ENCODE measurements at regions not wholly inside any gene's neighbourhood (a gene's known extent, or its start where the extent isn't known, plus 50 kb on each side); places are given as distances from the start of the nearest gene placed in this dataset.
"Not testable (repeated sequence)": the region's sequence is repeated elsewhere in the genome, so short reads cannot be mapped to it uniquely, and the experiment has no call there.

DNA sequence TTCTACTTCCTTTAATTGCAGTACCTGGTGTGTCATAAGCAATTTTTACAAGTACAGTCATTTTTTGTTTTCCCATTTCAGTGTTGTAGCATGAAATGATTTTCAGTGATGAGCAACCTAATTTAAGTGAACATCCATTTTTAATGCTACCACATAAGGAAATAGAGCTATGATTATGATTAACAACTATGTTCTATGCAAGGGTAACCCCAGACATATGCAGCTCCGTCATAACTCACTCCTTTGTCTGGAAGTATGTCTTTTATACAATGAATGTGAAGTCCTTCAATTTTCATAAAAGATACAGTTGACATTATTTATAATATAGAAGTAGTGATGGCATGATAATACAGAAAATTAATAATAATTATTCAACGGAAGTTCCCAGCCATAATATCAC is 783.3 kb upstream of the CDH18 start:
- DNase-seq = not testable (repeated sequence)

DNA sequence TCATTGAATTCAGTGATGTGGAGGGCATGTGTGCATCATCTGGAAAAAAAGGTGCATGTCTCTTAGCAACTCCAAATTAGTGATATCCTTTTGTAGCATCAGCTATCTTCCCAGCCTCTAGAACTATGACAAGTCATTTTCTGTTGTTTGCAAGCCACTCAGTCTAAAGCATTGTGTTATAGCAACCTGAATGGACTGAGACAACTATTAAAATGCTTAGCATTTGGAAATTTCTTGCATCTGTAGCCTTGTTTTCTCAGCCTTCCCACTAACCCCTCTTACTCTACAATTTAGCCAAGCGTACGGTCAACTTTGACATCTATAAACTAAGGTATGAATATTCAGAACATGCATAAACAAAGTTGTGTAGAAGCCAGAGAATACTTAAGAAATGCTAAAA is 777.1 kb upstream of the CDH18 start:
- DNase-seq = not testable (repeated sequence)

DNA sequence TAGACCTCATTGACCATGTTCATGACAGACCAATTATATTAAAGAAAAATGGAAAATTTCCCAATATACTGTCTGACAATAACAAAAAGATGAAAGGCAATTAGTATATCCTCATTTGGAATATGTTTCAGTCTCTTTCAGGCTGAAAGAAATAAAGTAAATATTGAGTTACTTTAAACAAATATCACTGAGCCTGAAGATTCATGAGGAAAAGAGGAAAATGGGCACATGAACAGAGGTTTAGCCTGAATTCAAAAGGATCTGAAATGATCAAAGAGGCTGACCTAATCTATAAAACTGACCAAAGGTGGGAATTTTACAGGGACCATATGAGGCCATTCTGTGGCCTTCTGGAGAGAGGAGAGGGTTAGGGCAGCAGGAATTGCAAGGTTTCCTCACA is 771.5 kb upstream of the CDH18 start:
- not testable (repeated sequence) for DNase-seq

DNA sequence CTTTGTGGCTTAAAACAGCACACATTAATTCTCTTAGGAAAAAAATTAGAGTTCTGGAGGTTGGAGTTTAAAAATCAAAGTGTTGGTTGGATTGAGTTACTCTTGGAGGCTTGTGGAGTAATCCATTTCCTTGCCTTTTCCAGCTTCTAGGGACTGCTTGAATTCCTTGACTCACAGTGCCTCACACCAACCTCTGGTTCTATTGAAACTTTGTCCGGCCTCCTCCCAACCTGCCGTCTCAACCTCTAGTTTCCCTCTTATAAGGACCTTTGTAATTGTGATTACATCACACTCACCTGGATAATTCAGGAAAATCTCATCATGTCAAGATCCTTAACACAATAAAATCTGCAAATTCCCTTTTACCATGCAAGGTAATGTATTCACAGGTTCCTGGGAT is 764.2 kb upstream of the CDH18 start:
- not testable (repeated sequence) for DNase-seq

DNA sequence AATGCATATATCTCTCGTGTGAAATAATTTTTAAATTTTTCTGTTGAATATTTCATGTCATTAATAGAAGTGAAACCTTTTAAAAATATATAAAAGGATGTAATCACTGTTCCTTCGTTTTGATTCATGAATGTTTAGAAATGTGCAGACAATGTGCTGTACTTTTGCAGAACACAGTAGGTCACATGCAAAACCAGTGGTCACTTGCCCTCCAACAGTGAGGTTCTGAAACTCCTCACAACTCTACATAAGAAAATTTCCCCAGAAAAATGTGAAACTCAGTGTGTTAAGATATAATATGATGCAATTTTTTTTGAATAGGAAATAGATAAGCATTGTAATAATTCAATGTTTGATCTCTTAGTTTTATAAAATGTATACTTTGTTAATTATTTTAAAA is 747.7 kb upstream of the CDH18 start:
- not testable (repeated sequence) for DNase-seq

DNA sequence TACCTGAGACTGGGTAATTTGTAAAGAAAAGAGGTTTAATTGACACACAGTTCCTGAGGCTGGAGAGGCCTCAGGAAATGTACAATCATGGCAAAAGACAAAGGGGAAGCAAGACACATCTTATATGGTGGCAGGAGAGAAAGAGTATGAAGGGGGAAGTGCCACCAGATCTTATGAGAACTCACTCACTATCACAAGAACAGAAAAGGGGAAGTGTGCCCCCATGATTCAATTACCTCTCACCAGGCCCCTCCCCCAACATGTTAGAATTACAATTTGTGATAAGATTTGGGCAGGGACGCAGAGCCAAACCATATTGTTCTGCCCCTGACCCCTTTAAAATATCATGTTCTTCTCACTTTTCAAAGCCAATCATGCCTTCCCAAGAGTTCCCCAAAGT is 744.2 kb upstream of the CDH18 start:
- DNase-seq = not testable (repeated sequence)

DNA sequence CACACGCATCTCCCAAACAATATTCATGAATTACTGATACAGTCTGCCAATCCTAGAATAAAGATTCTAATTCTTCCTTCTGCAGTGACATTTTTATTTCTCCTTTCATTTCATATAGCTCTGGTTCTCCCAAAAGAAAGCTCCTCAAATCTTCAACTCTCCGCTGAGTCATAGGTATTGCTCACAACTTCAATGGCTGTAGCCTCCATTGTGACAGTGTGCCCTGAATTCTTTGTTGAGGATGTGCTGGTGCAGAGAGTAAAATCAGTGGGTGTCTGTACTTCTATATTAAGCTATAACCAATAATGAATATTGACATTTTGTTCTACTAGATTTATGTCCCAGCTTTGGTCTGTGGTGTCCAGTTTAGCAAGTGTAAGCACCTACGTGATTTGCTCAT is 733.3 kb upstream of the CDH18 start:
- not testable (repeated sequence) for DNase-seq

DNA sequence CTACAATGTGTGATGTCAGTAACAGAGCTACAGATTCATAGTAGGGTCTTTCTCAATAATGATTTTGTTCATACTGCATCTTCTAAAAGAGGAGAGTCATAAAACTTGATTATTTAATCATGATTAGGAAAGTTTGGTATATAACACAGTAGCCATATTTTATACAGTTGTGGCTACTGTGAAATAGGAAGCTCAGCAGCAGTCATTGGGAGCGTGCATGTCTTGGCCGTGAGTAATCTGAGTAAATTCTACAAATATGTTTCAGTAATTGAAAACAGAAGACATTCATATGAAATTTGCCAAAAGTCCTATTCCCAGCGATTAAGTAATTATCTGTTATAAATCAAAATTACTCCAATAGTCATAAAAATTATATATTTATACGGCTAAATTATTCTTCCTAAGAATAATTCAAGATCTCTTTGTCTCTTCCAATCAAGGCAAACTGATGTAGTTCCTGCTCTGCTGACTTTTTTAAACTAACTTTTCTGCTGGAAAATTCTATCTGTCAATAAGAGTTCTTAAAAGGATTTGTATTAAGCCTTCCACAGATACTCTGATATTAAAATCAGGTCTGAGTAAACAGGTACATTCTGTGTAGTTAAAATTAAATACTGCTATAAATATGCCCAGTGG is 723.6 kb upstream of the CDH18 start:
- not testable (repeated sequence) for DNase-seq

DNA sequence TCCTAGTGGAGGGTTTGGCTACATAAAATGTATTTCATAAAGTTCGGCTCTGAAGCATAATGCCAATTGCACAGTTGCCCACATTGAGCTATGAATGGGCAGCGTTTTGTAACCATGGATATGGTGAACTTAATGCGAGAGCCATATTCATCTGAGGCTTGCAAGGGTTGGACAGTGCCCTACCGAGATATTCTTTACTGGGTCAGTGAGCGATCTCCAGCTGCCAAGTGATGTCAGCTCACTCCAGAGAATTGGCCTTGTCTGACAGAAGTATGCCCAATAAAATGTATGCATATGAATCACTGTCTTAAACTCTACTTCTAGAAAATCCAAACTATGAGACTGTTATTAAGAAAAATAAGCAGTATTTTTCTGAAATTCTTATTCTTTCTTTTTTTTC is 719.6 kb upstream of the CDH18 start:
- not testable (repeated sequence) for DNase-seq

DNA sequence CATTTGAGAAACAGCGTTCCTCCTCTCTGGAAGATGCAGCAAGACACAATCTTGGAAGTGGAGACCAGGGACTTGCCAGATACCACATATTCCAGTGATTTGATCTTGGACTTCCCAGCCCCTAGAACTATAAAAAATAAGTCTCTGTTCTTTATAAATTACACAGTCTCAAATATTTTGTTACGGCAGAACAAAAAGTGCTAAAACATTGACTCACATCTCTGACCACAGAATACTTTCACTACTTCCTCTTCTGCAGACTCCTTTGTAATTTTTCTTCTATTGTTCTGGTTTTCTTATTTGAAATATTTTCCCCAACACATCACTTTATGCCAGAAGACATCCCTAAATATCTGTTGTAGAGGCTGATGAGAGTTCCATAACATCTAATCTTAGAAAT is 706.1 kb upstream of the CDH18 start:
- DNase-seq = no peak

DNA sequence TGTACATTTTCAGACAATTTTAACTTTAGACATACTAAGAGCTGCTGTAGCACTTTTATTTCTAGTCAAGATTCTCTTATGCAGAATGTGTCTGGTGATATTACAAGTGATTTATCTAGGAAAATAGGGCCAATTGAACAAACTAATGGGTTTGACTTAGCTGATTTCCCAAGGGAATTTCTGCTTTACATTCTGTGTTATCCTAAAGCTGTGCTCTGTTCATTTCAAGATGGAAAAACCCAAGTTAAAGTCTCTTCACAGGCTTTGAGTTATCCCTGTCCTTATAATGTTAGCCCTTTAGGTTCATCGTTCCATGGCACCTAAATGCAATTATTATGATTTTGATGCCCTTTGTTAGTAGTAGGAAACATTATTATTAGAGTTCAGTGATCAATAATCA is 704.9 kb upstream of the CDH18 start:
- DNase-seq = no peak

DNA sequence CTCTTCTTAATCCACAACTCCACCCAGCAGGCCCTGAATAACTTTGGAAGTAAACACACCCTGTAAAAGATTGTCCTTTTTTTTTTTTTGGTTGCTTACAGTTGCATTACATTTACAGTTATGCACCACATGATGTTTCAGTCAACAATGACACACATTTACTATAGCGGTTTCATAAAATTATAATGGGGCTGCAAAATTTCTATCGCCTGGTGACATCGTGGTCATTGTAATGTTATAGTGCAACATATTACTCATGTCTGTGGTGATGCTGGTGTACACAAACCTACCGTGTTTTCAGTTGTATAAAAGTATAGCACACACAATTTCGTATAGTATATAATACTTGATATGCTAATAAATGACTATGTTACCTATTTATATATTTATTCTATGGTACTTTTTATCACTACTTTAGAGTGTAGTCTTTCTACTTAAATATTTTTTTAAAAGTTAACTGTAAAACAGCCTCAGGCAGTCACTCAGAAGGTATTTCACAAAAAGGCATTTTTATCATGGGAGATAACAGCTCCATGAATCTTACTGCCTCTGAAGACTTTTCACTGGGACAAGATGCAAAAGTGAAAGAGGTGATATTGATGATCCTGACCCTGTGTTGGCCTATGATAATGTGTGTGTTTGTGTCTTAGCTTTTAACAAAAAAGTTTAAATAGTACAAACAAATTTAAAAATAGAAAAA is 695.4 kb upstream of the CDH18 start:
- no peak for DNase-seq

DNA sequence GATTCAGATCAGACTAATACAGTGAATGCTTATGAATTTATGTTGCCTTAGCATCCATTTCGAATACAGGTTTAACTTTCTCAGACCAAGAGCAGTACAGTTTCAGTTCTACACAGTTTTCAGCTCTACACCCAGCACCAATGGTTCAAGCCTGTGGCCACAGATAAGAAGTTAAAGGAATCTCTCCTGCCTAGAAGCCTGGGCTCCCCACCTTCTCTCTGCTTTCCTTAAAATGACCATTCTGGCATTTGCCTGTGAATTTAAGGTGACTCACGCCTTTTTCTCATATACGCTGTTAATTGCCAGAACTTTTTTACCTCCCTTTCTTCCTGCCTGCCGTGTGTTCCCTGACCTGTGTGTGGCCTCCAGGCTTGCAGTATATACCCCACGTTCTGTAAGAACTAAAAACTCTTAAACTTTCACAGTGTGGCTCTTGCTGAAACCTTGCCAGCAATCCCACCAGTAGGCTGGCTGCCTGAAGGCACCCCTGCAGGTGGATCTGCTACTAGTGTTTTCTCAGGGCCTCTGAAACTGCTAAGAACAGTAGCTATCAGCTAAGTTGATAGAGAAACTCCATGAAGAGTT is 692.8 kb upstream of the CDH18 start:
- no peak for DNase-seq

DNA sequence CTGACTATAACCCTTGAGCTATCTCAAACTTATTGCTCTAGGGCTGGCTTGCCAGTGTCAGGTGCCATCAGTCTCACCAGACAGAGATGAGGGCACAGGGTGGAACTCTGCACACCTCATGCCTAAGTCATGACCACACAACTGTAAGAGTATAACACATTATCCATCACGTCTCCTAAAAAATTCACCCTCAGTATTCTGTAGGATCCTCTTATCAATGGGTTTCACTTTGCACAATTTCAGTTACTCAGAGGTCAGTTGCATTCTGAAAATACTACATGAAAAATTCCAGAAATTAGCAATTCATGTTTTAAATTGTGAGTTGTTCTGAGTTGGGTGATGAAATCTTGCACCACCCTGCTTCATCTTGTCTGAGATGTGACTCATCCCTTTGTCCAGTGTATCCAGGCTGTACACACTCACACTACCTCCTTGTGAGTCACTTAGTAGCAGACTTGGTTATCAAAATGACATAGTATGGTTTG is 690.9 kb upstream of the CDH18 start:
- no peak for DNase-seq

DNA sequence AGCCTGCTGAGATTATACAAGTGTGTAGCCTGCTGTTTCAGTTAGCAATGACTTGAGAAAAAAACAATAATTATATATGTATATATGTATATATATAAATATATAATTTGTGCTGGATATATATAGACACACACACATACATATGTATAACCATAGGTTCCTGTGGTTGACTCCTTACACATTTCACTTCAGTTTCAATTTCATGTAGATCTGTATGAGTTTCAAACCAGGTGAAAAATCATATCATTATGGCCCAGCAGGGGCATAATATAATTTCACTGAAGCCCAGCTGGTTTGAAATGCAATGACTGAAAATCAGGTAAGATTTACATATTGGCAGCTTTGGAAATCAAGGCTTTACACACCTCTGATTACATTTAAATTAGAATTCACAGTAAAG is 690.4 kb upstream of the CDH18 start:
- DNase-seq = no peak

DNA sequence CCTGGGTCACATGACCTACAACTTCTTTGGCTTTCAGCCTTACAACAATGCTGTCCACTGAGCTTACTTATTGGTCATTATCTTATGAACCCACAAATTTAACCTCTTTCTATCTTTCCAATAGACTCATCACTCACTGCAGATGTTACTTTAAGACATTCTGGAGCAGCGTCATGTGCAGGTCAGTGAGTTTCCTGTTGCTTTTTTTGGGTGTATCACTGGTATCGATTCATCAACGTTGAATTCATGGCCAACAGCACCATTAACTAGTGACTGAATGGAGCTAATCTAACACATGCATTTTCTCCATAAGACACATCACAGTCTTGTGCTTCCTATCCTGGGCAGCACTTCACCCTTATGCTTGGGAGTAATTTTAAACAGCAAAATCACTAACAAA is 672.6 kb upstream of the CDH18 start:
- DNase-seq = no peak

DNA sequence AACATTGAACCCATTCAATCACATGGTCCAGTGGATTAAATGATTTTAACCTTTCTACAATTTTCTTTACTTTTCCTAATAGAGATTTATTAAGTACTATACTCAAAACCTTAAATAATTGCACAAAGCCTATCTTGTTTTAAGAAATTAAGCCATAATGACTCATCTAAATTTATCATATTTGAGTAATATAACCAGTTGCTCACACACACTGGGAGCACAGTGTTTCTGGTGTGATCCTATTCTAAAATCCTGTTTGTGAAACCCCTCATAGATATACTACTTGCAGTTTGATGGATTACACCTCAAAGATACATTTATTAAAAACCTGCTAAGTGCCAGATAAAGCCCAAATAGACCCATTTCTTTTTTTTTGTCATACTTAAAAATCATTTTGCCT is 668.3 kb upstream of the CDH18 start:
- no peak for DNase-seq

DNA sequence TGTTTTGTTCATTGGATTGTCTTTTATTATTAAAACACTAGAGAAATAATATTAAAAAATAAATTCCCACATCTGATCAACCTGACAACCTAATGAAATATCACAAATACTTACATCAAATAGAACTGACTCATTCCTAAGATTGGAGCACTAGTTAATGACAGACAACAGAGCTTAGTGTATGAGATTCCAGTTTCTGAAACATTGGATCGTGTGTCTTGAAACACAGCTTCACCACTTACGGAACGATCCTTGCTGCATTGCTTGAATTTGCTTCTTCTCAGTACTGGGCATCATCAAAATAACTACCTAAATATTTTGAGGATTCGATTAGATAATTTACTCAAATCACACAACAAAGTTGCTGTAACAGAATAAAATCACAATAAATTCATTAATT is 667.2 kb upstream of the CDH18 start:
- DNase-seq = no peak

DNA sequence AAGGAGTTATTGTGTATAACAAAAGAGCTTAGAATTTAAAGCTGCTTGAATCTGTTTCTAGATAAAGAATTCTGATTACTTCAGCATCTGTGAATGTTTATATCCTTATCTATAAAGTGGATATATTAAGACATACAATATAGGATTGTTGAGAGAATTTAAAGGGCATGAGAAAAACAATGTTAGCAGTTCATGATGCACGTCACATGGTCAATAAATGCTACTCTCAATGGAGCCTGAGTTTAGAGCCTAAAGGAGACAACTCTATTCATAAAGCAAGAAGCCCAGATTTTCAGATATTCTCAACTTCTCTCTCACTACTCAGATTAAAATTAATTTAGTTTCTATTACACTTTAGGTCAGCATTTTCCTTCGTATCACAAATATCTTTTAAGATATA is 666.7 kb upstream of the CDH18 start:
- no peak for DNase-seq

DNA sequence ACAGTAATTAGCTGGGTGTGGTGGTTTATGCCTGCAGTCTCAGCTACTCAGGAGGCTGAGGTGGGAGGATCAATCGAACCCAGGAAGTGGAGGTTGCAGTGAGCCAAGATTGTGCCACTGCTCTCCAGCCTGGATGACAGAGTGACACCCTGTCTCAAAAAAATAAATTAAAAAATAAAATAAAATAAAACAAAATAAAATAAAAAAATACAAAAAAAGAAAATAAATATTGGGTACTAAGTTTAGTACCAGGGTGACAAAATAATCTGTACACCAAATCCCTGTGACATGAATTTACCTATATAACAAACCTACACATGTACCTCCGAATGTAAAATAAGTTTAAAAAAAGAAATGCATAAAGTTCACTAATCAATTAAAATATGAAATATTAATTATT is 666.0 kb upstream of the CDH18 start:
- DNase-seq = no peak

DNA sequence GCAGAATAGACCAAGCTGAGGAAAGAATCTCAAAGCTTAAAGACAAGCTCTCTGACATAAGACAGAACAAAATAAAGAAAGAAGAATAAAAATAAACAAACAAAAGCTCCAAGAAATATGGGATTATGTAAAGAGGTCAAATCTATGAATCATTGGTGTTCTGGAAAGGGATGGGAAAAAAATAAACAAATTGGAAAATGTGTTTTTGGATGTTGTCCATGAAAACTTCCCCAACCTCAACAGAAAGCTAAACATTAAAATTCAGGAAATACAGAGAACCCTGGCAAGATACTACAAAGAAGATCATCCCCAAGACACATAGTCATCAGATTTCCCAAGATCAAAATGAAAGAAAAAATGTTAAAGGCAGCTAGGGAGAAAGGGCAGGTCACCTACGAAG is 662.0 kb upstream of the CDH18 start:
- DNase-seq = no peak

DNA sequence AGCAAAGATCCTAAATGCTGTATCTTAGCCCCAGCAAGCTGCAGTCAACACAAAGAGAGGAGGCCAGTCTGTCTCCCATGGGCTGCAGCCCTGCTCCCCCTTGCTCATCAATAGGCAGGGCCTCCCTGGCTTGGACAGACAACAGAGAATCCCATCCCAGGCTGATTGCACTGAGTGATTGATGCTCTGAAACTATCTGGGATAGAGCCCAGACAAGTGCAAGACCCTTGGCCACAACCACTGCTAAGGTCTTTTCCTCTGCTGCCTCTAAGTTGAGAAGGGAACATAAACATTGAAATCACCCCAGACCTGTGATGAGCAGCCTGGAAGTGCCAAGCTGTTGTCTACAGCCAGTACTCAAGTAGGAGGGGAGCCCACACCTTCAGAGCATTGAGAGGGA is 661.0 kb upstream of the CDH18 start:
- DNase-seq = no peak

DNA sequence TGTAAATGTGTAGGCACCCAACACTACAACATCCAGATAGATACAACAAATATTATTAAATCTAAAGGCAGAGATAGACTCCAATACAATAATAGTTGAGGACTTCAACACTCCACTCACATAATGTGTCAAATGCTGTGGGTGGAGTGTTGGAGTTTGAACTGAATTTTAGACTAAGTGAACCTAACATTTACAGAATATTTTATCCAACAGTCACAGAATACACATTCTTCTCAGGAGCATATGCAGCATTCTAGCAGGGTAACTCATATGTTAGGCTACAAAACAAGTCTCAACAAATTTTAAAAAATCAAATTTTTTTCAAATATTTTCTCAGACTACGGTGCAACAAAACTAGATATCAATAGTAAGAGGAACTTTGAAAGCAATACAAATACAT is 648.7 kb upstream of the CDH18 start:
- DNase-seq = no peak

DNA sequence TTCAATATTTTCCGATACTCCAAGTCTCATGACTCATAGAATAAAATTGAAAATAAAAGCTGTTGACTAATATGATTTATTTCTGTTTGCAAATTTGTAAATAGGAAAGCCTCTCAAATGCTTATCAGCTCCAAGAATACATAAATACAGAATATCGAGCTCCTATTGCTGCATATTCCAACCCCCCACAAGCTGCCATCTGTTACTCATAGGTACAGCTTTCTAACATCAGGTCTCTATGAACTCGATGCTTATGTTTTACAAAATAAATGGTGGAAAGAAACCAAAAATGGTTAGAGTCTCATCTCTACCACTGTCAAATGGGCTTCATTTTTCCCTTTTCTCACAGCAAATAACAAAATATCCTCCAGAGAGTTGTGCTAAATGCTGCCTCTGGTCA is 631.6 kb upstream of the CDH18 start:
- peak; percentile 77 for DNase-seq

DNA sequence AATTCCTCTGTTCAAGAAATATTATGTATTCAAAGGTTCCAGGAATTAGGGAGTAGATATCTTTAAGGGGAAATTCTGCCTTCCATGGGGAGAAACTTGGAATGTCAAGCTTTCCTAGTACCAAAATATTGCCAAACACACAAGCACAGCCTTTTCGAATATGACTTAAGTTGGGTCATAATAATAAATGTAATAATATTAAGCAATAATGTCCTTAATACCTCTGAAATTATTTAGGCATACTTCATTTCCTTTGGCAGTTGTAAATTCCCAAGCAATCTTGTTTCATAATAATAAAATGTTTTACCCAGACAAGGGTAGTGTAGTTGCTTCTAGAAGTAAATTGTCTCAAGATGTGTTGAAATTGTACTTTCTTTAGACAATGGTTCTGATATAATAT is 630.3 kb upstream of the CDH18 start:
- no peak for DNase-seq

Measured in NCI-H1694 treated with DMSO at 0.1 percent for 48 hours (cell line).